CD14-positive monocyte (primary cell): ENCODE measurements at regions not wholly inside any gene's neighbourhood (a gene's known extent, or its start where the extent isn't known, plus 50 kb on each side); places are given as distances from the start of the nearest gene placed in this dataset.

Source experiments
- DNase-seq, 3 donors: peaks; one replicate each; pipeline ENCODE4 v3.0.0-alpha.2; 2011 to 2022
- H2AFZ ChIP-seq: 2 replicates; pipeline ENCODE4 v1.6.0; 2012; ENCODE audit warnings: mild to moderate bottlenecking, low read depth, low read length, inconsistent platforms; ENCODE audit not compliant: insufficient read depth, poor library complexity, severe bottlenecking
- H3K27ac ChIP-seq, 2 donors: 1 replicate in 1 of 2; 2 replicates in 1 of 2; pipeline ENCODE4 v1.5.1; 2012 to 2013; ENCODE audit warnings: low read length in 2 of 2, control low read depth in 1 of 2, inconsistent platforms in 1 of 2, low read depth in 1 of 2, mild to moderate bottlenecking in 1 of 2
- H3K27me3 ChIP-seq, 2 donors: one replicate each; pipeline versions ENCODE4 v1.6.0 to v1.6.1; 2011 to 2013; ENCODE audit warnings: low read length in 2 of 2; ENCODE audit not compliant: control insufficient read depth in 2 of 2, insufficient read depth in 2 of 2
- H3K36me3 ChIP-seq, 2 donors: replicated peaks in 1 of 2; 1 replicate in 1 of 2; 2 replicates in 1 of 2; pipeline versions ENCODE4 v1.5.1 to v1.6.1; 2012 to 2013; ENCODE audit warnings: low read length in 2 of 2, control low read depth in 1 of 2, inconsistent platforms in 1 of 2, mild to moderate bottlenecking in 1 of 2; ENCODE audit not compliant: insufficient read depth in 2 of 2, control insufficient read depth in 1 of 2
- H3K4me1 ChIP-seq, 2 donors: 1 replicate in 1 of 2; 2 replicates in 1 of 2; pipeline versions ENCODE4 v1.5.1 to v1.6.1; 2012 to 2013; ENCODE audit warnings: low read length in 2 of 2, control low read depth in 1 of 2, inconsistent platforms in 1 of 2, mild to moderate bottlenecking in 1 of 2, moderate library complexity in 1 of 2; ENCODE audit not compliant: insufficient read depth in 2 of 2, control insufficient read depth in 1 of 2
- H3K4me2 ChIP-seq: replicated peaks from 2 replicates; pipeline ENCODE3; 2012; ENCODE audit warnings: low read length, moderate library complexity, mild to moderate bottlenecking; ENCODE audit not compliant: poor library complexity, severe bottlenecking; ENCODE audit errors: extremely low read depth
- H3K4me3 ChIP-seq, 3 experiments: fragments of 200-600 bp in 1 of 3; sonication (generic) in 1 of 3; replicated peaks in 1 of 3; 1 replicate in 2 of 3; 2 replicates in 1 of 3; pipeline ENCODE4 v1.5.1; 2011 to 2013; ENCODE audit warnings: low read length in 3 of 3, mild to moderate bottlenecking in 3 of 3, control low read depth in 2 of 3, low read depth in 2 of 3, inconsistent platforms in 1 of 3, moderate library complexity in 1 of 3
- H3K79me2 ChIP-seq: 2 replicates; pipeline ENCODE4 v1.6.0; 2012; ENCODE audit warnings: mild to moderate bottlenecking, control low read depth, inconsistent platforms, low read length, moderate library complexity; ENCODE audit not compliant: insufficient read depth
- H3K9ac ChIP-seq: 2 replicates; pipeline ENCODE4 v1.6.0; 2017; ENCODE audit warnings: low read length, mild to moderate bottlenecking; ENCODE audit not compliant: insufficient read depth, poor library complexity, severe bottlenecking
- H3K9me3 ChIP-seq, 2 donors: replicated peaks in 1 of 2; 1 replicate in 1 of 2; 2 replicates in 1 of 2; pipeline versions ENCODE4 v1.5.1 to v1.6.1; 2012 to 2013; ENCODE audit warnings: low read length in 2 of 2, control low read depth in 1 of 2; ENCODE audit not compliant: control insufficient read depth in 1 of 2, insufficient read depth in 1 of 2
- H4K20me1 ChIP-seq: 2 replicates; pipeline ENCODE4 v1.6.0; 2012; ENCODE audit warnings: mild to moderate bottlenecking, low read length, control low read depth, moderate library complexity; ENCODE audit not compliant: insufficient read depth
- H3K27ac Mint-ChIP-seq, 7 donors: one replicate each; pipeline ENCODE4 v1.8.0; 2020; ENCODE audit warnings: mild to moderate bottlenecking in 7 of 7, mixed read lengths in 7 of 7, moderate library complexity in 6 of 7, inconsistent platforms in 2 of 7
- H3K27me3 Mint-ChIP-seq, 3 donors: one replicate each; pipeline ENCODE4 v1.8.0; 2021 to 2022; ENCODE audit warnings: low read depth in 3 of 3, mild to moderate bottlenecking in 3 of 3, mixed read lengths in 3 of 3, moderate library complexity in 3 of 3, inconsistent platforms in 1 of 3
- H3K36me3 Mint-ChIP-seq, 2 donors: one replicate each; pipeline ENCODE4 v1.8.0; 2020; ENCODE audit warnings: mixed read lengths in 2 of 2, inconsistent platforms in 1 of 2, mild to moderate bottlenecking in 1 of 2
- H3K4me1 Mint-ChIP-seq: one replicate; pipeline ENCODE4 v1.8.0; 2020; ENCODE audit warnings: mild to moderate bottlenecking, mixed read lengths
- H3K4me3 Mint-ChIP-seq, 2 donors: one replicate each; pipeline ENCODE4 v1.8.0; 2020; ENCODE audit warnings: mild to moderate bottlenecking in 2 of 2, mixed read lengths in 2 of 2, moderate library complexity in 1 of 2
- H3K9me3 Mint-ChIP-seq, 7 donors: one replicate each; pipeline ENCODE4 v1.8.0; 2020 to 2022; ENCODE audit warnings: mixed read lengths in 7 of 7, mild to moderate bottlenecking in 6 of 7, moderate library complexity in 6 of 7, inconsistent platforms in 2 of 7
- WGBS: methylation state at CpG from one replicate; pipeline ENCODE4 v1.1.5; 2013; ENCODE audit warnings: missing lambda C conversion rate; ENCODE audit not compliant: insufficient coverage; 5-methylcytosine and 5-hydroxymethylcytosine counted together
- intact Hi-C, 2 donors: fragments of 100-400 bp; cut with micrococcal nuclease; formaldehyde crosslinking; loops; one replicate each; pipeline versions ENCODE4 v1.15.0 to v1.15.1; 2023
- TF ChIP-seq, protein P1 (sequence below): fragments of 200-600 bp; IDR thresholded peaks from one replicate; pipeline ENCODE4 v1.8.0; 2022; ENCODE audit warnings: antibody characterized with exemption, mild to moderate bottlenecking

- no peaks in the 10 kb centered on the region for H3K79me2 ChIP-seq
- H3K36me3 ChIP-seq, result no peaks in the 10 kb centered on the region
- H3K27me3 ChIP-seq, result no peaks in the 10 kb centered on the region
- no peak overlapping the region for H2AFZ ChIP-seq
- H3K9me3 ChIP-seq, result no peaks in the 10 kb centered on the region
- Mint-ChIP-seq H3K4me3 (no peak overlapping the region), H3K9me3 (peaks cover 0 to 4% (median 2%) of the 10 kb centered on the region in 7 donors), H3K27me3 (peaks cover 0 to 2% (median 0%) of the 10 kb centered on the region in 3 donors), H3K27ac (no peak overlapping the region), H3K4me1 (no peaks in the 10 kb centered on the region), H3K36me3 (no peaks in the 10 kb centered on the region)
- TF ChIP-seq, protein P1, sequence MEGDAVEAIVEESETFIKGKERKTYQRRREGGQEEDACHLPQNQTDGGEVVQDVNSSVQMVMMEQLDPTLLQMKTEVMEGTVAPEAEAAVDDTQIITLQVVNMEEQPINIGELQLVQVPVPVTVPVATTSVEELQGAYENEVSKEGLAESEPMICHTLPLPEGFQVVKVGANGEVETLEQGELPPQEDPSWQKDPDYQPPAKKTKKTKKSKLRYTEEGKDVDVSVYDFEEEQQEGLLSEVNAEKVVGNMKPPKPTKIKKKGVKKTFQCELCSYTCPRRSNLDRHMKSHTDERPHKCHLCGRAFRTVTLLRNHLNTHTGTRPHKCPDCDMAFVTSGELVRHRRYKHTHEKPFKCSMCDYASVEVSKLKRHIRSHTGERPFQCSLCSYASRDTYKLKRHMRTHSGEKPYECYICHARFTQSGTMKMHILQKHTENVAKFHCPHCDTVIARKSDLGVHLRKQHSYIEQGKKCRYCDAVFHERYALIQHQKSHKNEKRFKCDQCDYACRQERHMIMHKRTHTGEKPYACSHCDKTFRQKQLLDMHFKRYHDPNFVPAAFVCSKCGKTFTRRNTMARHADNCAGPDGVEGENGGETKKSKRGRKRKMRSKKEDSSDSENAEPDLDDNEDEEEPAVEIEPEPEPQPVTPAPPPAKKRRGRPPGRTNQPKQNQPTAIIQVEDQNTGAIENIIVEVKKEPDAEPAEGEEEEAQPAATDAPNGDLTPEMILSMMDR, result no peak
- intact Hi-C loops, result no loop called here
- H3K4me1 ChIP-seq, result no peaks in the 10 kb centered on the region
- no CpG with 5 or more reads among the region's 2 CpGs for WGBS
- no peak for DNase-seq
- no peak overlapping the region for H3K9ac ChIP-seq
- no peaks in the 10 kb centered on the region for H4K20me1 ChIP-seq
- no peak overlapping the region for H3K4me2 ChIP-seq
- H3K4me3 ChIP-seq, result no peak overlapping the region
- no peak overlapping the region for H3K27ac ChIP-seq
These were observed 748.7 kb downstream of the RFPL4B start for GRCh38 chr6:113095841-113096240.

DNA sequence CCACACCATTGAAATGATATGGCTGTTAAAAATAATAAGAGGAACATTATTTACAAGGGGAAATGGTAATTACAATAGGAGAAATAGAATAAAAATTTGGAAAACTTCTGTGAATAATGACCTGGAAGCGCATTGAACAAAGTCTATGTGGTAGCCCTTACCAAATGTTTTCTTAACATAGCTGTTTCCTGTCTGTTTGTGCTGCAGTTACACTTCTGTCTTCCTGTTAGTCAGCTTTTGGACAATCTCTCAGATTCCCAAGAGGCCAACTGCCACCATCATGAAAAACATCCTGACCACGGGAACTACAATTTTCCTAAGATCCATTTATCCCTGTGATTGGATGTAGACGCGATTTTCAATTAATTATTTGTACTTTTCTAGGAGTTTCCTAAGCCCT lies 754.4 kb upstream of the MARCKS start:
- H3K4me3 Mint-ChIP-seq, result no peak overlapping the region
- Histone ChIP-seq H3K27me3 (no peaks in the 10 kb centered on the region), H3K4me1 (peaks cover 16 to 31% of the 10 kb centered on the region in 2 donors), H3K36me3 (no peaks in the 10 kb centered on the region), H3K9me3 (no peaks in the 10 kb centered on the region), H3K79me2 (no peaks in the 10 kb centered on the region), H2AFZ (no peak overlapping the region), H3K9ac (no peak overlapping the region), H3K27ac (peak overlapping the region in 1 of 2 donors; percentile 20), H3K4me2 (no peak overlapping the region), H4K20me1 (no peaks in the 10 kb centered on the region), H3K4me3 (no peak overlapping the region)
- peak overlapping the region in 1 of 7 donors; percentile 12 for H3K27ac Mint-ChIP-seq
- H3K27me3 Mint-ChIP-seq, result no peaks in the 10 kb centered on the region
- no peak for DNase-seq
- intact Hi-C loops, result no loop called here
- no CpG with 5 or more reads among the region's 4 CpGs for whole genome bisulfite sequencing
- peaks cover 0 to 3% of the 10 kb centered on the region in 2 donors for H3K36me3 Mint-ChIP-seq
- TF ChIP-seq, protein P1, result no peak
- peaks cover 0 to 10% (median 0%) of the 10 kb centered on the region in 7 donors for H3K9me3 Mint-ChIP-seq
- H3K4me1 Mint-ChIP-seq, result peaks cover 31% of the 10 kb centered on the region
